Activated B cell treated with CpG ODN at 0.5 μM for 24 hours (primary cell): ENCODE measurements at regions not wholly inside any gene's neighbourhood (a gene's known extent, or its start where the extent isn't known, plus 50 kb on each side); places are given as distances from the start of the nearest gene placed in this dataset.
"Not testable (repeated sequence)": the region's sequence is repeated elsewhere in the genome, so short reads cannot be mapped to it uniquely, and the experiment has no call there.

Experiments used
- ATAC-seq: fragments of 200-7000 bp; cut with Tn5 transposase; one replicate; pipeline ENCODE4 v1.10.0; 2021; ENCODE audit warnings: low read depth, mild to moderate bottlenecking, moderate library complexity
- CTCF ChIA-PET: fragments of 350-600 bp; sonication (Branson Sonifier 250); formaldehyde crosslinking; loops from one replicate; lab custom pipeline; 2021; ENCODE audit warnings: antibody characterized with exemption; lab: Charles Lee
- POLR2A ChIA-PET: fragments of 350-600 bp; sonication (Branson Sonifier 250); formaldehyde crosslinking; loops from one replicate; lab custom pipeline; 2021; ENCODE audit warnings: antibody characterized with exemption; lab: Charles Lee
- DNase-seq: peaks from one replicate; pipeline ENCODE4 v3.0.0; 2022
- H3K27ac Mint-ChIP-seq: one replicate; pipeline ENCODE4 v1.8.0; 2020; ENCODE audit warnings: mixed read lengths
- H3K27me3 Mint-ChIP-seq: one replicate; pipeline ENCODE4 v1.8.0; 2021; ENCODE audit warnings: mixed read lengths
- H3K36me3 Mint-ChIP-seq: one replicate; pipeline ENCODE4 v1.8.0; 2021; ENCODE audit warnings: low read depth, mixed read lengths
- H3K4me1 Mint-ChIP-seq: one replicate; pipeline ENCODE4 v1.8.0; 2021; ENCODE audit warnings: mixed read lengths
- H3K4me3 Mint-ChIP-seq: one replicate; pipeline ENCODE4 v1.8.0; 2020; ENCODE audit warnings: mild to moderate bottlenecking, mixed read lengths
- H3K9me3 Mint-ChIP-seq: one replicate; pipeline ENCODE4 v1.8.0; 2020; ENCODE audit warnings: mixed read lengths
- CTCF ChIP-seq: fragments of 200-600 bp; IDR thresholded peaks from one replicate; pipeline ENCODE4 v1.8.0; 2022; ENCODE audit warnings: antibody characterized with exemption, mild to moderate bottlenecking
- intact Hi-C: fragments of 100-400 bp; cut with micrococcal nuclease; formaldehyde crosslinking; loops from one replicate; pipeline ENCODE4 v1.15.1; 2024

- H3K27ac Mint-ChIP-seq: no peak overlapping the region
- H3K4me1 Mint-ChIP-seq: no peaks in the 10 kb centered on the region
- H3K36me3 Mint-ChIP-seq: no peaks in the 10 kb centered on the region
- ChIA-PET CTCF (no interaction called here), POLR2A (no interaction called here)
- H3K9me3 Mint-ChIP-seq: no peaks in the 10 kb centered on the region
- H3K4me3 Mint-ChIP-seq: no peak overlapping the region
- no peaks in the 10 kb centered on the region for H3K27me3 Mint-ChIP-seq
- DNase-seq (no peak), ATAC-seq (no peak)
- intact Hi-C loops: no loop called here
- TF ChIP-seq CTCF: no peak
These were observed 427.5 kb upstream of the TBL1XR1 start for GRCh38 chr3:177624528-177625495.

GRCh38 chr3:177626045-177626444 is 428.8 kb upstream of the TBL1XR1 start:
- DNase-seq: no peak
- POLR2A ChIA-PET: no interaction called here
- no peak overlapping the region for H3K4me3 Mint-ChIP-seq
- H3K36me3 Mint-ChIP-seq: no peaks in the 10 kb centered on the region
- H3K27me3 Mint-ChIP-seq: no peaks in the 10 kb centered on the region
- intact Hi-C loops: no loop called here
- H3K4me1 Mint-ChIP-seq: no peaks in the 10 kb centered on the region
- no peak for ATAC-seq
- TF ChIP-seq CTCF: no peak
- H3K9me3 Mint-ChIP-seq: no peaks in the 10 kb centered on the region
- no peak overlapping the region for H3K27ac Mint-ChIP-seq
- CTCF ChIA-PET: no interaction called here

- H3K36me3 Mint-ChIP-seq, H3K27me3 Mint-ChIP-seq, ATAC-seq, H3K4me3 Mint-ChIP-seq, DNase-seq, CTCF ChIA-PET, H3K4me1 Mint-ChIP-seq, POLR2A ChIA-PET, H3K27ac Mint-ChIP-seq, intact Hi-C loops, H3K9me3 Mint-ChIP-seq: not testable (repeated sequence)
These were observed 430.9 kb upstream of the TBL1XR1 start for GRCh38 chr3:177628095-177628719.

GRCh38 chr3:177629276-177629675 is 432.0 kb upstream of the TBL1XR1 start:
- POLR2A ChIA-PET: no interaction called here
- no peaks in the 10 kb centered on the region for H3K36me3 Mint-ChIP-seq
- no peak for ATAC-seq
- CTCF ChIA-PET: no interaction called here
- no peak overlapping the region for H3K27ac Mint-ChIP-seq
- DNase-seq: no peak
- no peaks in the 10 kb centered on the region for H3K4me1 Mint-ChIP-seq
- H3K4me3 Mint-ChIP-seq: no peak overlapping the region
- H3K9me3 Mint-ChIP-seq: no peaks in the 10 kb centered on the region
- TF ChIP-seq CTCF: no peak
- H3K27me3 Mint-ChIP-seq: no peaks in the 10 kb centered on the region
- intact Hi-C loops: no loop called here

- Mint-ChIP-seq H3K27me3 (no peaks in the 10 kb centered on the region), H3K36me3 (no peaks in the 10 kb centered on the region), H3K4me1 (no peaks in the 10 kb centered on the region), H3K9me3 (no peaks in the 10 kb centered on the region), H3K27ac (no peak overlapping the region), H3K4me3 (no peak overlapping the region)
- DNase-seq (no peak), ATAC-seq (no peak)
- ChIA-PET CTCF (no interaction called here), POLR2A (no interaction called here)
- no peak for TF ChIP-seq CTCF
- intact Hi-C loops: no loop called here
These were observed 436.5 kb upstream of the TBL1XR1 start for GRCh38 chr3:177633671-177634207.

- H3K27me3 Mint-ChIP-seq, ATAC-seq, intact Hi-C loops, DNase-seq, H3K9me3 Mint-ChIP-seq, CTCF ChIA-PET, POLR2A ChIA-PET, H3K4me1 Mint-ChIP-seq, H3K27ac Mint-ChIP-seq, H3K4me3 Mint-ChIP-seq, H3K36me3 Mint-ChIP-seq: not testable (repeated sequence)
These were observed 438.4 kb upstream of the TBL1XR1 start for GRCh38 chr3:177635601-177636106.
